ENCODE measurements at regions not wholly inside any gene's neighbourhood (a gene's known extent, or its start where the extent isn't known, plus 50 kb on each side); places are given as distances from the start of the nearest gene placed in this dataset.

- no peaks in the 10 kb centered on the region for H3K36me3 Mint-ChIP-seq (ENCODE audit: insufficient read depth in 1 of 3, low read depth in 3 of 3)
- no peaks in the 10 kb centered on the region for H3K27me3 Mint-ChIP-seq (ENCODE audit: low read depth)
- no peaks in the 10 kb centered on the region for H3K9me3 ChIP-seq (ENCODE audit: control insufficient read depth, low read depth, low read length)
- no peaks in the 10 kb centered on the region for H4K20me1 ChIP-seq (ENCODE audit: control insufficient read depth, insufficient read depth, insufficient read length)
- H3K27me3 ChIP-seq (ENCODE audit: insufficient read depth, low read length): no peaks in the 10 kb centered on the region
- H3K56ac ChIP-seq (ENCODE audit: insufficient read length, low read depth, low read length): no peak overlapping the region
- H3K4me3 Mint-ChIP-seq: no peak overlapping the region
- H3K23ac ChIP-seq (ENCODE audit: insufficient read length, low read depth, low read length): no peak overlapping the region
- no peak overlapping the region for H3K4ac ChIP-seq (ENCODE audit: low read depth, low read length)
- H2AFZ ChIP-seq (ENCODE audit: low read length): no peak overlapping the region
- H3K9ac ChIP-seq (ENCODE audit: extremely low read depth, insufficient read length, low read length): no peak overlapping the region
- no peak overlapping the region for H3K27ac ChIP-seq (ENCODE audit: insufficient read length, low read depth, low read length)
- H3K9me3 Mint-ChIP-seq: no peaks in the 10 kb centered on the region
- H2AK5ac ChIP-seq (ENCODE audit: insufficient read length, low read length): no peak overlapping the region
- no peak overlapping the region for H4K8ac ChIP-seq (replicated peaks; ENCODE audit: insufficient read length, low read depth, low read length)
- H3K23me2 ChIP-seq (ENCODE audit: insufficient read length, low read depth, low read length, poor library complexity, severe bottlenecking): no peaks in the 10 kb centered on the region
- no peak overlapping the region for H3K14ac ChIP-seq (ENCODE audit: insufficient read depth, low read length)
- H3K27ac Mint-ChIP-seq: no peak overlapping the region
- H3K4me1 Mint-ChIP-seq: no peaks in the 10 kb centered on the region
- no CpG with 5 or more reads among the region's 2 CpGs for WGBS (ENCODE audit: extremely low coverage, insufficient read length, low lambda C conversion rate)
- no peak overlapping the region for H3K4me2 ChIP-seq (ENCODE audit: insufficient read depth, insufficient read length, low read length)
- TF ChIP-seq CTCF (conservative IDR thresholded peaks at IDR 0.05): no peak
- no peak for DNase-seq
- no peaks in the 10 kb centered on the region for H3K79me1 ChIP-seq (ENCODE audit: insufficient read depth, low read depth, low read length, poor library complexity, severe bottlenecking)
- no peak overlapping the region for H2BK20ac ChIP-seq (ENCODE audit: low read depth, low read length, poor library complexity, severe bottlenecking)
- H2BK15ac ChIP-seq (ENCODE audit: low read depth, low read length): no peak overlapping the region
- H3K79me2 ChIP-seq (ENCODE audit: insufficient read depth, low read length): no peaks in the 10 kb centered on the region
- no peak overlapping the region for H2BK5ac ChIP-seq (ENCODE audit: insufficient read length, low read length)
- no peak overlapping the region for H2BK12ac ChIP-seq (ENCODE audit: insufficient read length, low read depth, low read length)
- H3K4me1 ChIP-seq (ENCODE audit: insufficient read depth, low read length): no peaks in the 10 kb centered on the region
- no peak overlapping the region for H3T11ph ChIP-seq (ENCODE audit: low read length)
- no peak overlapping the region for H3K18ac ChIP-seq (ENCODE audit: insufficient read length, low read depth, low read length)
- no peak overlapping the region for H4K5ac ChIP-seq (ENCODE audit: insufficient read length, low read depth, low read length)
- H2BK120ac ChIP-seq (ENCODE audit: low read depth, low read length, poor library complexity, severe bottlenecking): no peak overlapping the region
- no peak overlapping the region for H4K91ac ChIP-seq (ENCODE audit: insufficient read length, low read depth, low read length)
These were observed 246.1 kb upstream of the KCNH8 start for GRCh38 chr3:18902081-18902793.
